Posterior cingulate gyrus (tissue), 11 donors: ENCODE measurements at regions not wholly inside any gene's neighbourhood (a gene's known extent, or its start where the extent isn't known, plus 50 kb on each side); places are given as distances from the start of the nearest gene placed in this dataset.
"Not testable (repeated sequence)": the region's sequence is repeated elsewhere in the genome, so short reads cannot be mapped to it uniquely, and the experiment has no call there.

Experiments
- DNase-seq, 10 donors: peaks; one replicate each; pipeline versions ENCODE4 v3.0.0 to v3.0.0-alpha.2; 2020 to 2021; ENCODE audit warnings: mixed read lengths in 3 of 10
- intact Hi-C: fragments of 100-400 bp; cut with DNase I; formaldehyde crosslinking; loops from one replicate; pipeline ENCODE4 v1.15.1; 2023

DNA sequence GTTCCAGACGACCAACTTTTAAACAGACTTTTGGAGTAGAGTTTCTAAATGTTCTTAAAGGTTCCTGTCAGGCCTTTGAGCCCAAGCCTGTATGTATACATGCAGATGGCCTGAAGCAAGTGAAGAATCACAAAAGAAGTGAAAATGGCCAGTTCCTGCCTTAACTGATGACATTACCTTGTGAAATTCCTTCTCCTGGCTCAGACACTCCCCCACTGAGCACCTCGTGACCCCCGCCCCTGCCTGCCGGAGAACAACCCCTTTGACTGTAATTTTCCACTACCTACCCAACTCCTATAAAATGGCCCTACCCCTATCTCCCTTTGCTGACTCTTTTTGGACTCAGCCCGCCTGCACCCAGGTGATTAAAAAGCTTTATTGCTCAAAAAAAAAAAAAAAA, 180.0 kb upstream of the GRIK3 start:
- intact Hi-C loops, DNase-seq: not testable (repeated sequence)

DNA sequence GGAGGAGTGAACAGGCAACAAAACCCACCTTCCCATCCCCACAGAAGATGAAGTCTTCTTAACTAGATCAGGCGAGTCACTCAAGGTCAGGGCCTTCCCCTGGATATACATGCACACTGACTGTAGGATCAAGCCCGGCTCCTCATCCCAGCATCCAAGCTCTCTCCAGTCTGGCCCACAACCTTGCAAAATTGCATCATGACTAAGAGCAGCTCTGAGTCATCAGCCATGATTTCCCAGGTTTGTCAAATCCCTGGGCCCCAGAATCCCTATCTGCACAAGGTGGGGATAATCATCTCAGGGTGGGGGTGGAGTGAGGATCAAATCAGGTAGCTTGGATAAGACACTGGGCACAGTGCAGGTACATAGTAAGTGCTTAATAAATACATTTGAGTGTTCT, 199.3 kb upstream of the GRIK3 start:
- no peak for DNase-seq
- intact Hi-C loops: no loop called here

DNA sequence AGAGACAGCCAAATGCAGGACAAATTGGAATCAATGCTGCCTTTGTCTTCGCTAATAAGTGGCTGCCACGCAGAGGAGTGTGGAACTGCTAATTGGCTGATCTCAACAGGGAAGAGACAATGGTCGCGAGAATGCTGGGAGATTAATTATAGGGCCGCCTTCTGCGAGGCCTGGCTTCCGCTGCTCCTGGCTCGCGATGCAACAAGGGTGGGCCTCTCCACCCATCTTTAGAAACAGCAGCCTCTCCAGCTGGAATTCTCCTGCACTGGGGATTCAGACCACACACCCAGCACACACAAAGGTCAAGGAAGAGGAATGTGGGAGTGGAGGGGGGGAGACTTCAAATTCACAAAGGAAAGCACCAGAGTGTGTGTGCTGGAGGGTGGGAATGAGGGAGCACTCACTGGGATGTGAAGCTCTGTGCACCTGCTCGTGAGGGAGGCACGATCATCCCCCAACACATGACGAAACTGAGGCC, 200.7 kb upstream of the GRIK3 start:
- intact Hi-C loops: no loop called here
- DNase-seq: peak in 6 of 10 donors; percentile 26 to 87 (median 72)

DNA sequence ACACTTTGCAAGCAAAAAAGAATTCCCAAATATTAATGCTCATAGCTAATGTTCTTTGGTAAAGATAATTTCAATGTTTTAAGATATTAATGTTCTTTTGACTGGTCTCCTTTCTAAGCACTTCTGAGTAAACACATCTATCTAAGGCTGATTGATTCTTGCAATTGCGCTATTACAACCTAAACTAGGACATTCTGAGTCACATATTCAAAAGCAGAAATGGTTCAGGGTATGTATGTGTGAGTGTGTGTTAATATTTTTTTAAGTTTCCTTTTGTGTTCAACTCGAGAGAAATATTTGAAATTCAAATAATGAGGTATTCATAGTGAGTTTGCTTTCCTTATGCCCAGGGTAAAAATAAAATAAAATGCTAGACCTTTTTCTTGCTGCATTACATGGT, 203.6 kb upstream of the GRIK3 start:
- intact Hi-C loops: no loop called here
- DNase-seq: no peak

DNA sequence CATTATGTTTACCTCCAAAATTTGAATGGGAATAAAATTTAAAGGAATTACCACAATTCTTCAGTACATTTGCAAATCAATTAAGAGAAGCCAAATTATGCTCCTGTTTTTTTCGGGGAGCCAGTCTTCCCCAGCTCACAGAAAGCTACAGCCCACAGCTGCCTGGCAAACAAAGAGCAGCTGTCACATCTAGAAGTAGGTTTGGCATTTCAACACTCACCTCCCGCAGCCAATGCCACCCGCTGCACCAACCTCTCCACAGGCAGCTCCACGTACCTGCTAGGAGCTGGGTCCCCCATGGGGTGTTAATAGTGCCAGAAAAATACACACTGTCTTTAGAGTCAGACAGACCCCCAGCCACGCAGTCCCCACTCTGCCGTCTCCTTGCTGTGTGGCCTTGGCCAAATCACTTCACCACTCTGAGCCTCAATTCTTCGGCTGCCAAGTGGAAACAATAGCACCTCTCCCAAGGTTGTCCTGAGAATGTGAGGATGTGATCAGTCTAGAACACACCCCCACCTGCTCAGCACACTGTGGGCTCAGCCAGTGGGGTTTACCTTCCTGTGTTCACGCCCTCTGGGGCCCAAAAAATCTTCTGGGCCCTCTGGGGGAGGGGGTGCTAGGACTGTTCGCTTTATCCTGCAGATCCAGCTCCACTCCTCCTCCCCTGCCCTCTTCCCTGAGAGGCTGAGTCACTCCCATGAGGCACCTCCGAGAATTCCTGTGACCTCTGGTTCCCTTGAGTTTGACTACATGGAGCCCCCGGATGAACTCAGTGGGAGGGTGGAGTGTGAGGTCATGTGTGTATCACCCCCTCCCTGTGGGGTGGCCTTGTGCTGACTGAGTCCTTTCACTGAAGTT, 204.3 kb upstream of the GRIK3 start:
- intact Hi-C loops: no loop called here

DNA sequence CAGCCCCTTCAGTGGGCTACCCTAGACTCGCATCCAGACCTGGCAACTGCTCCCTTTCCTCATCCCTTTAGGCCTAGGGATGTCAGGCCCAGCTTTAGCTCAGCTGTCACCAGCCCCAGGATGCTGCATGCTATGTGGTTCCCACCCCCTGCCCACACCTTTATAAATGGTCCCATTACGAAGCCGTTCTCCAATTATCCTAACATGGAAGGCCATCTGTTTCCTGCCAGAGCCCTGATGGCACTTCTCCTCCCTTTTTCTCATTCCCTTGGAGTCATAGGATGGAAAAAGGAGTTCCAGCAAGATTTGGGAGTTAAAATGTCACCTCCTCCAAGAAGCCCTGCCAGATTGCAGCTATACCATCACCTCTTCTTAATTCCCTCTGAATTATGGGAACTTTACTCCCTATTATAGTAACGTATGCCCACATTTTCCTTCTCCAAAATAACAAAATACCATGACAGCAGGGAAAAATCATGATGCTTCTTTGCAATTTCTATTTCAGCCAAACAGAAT, 205.0 kb upstream of the GRIK3 start:
- intact Hi-C loops: no loop called here
- DNase-seq: no peak

More for the DNA sequence above, 204.3 kb upstream of the GRIK3 start:
- DNase-seq: peak in 1 of 10 donors; percentile 80

DNA sequence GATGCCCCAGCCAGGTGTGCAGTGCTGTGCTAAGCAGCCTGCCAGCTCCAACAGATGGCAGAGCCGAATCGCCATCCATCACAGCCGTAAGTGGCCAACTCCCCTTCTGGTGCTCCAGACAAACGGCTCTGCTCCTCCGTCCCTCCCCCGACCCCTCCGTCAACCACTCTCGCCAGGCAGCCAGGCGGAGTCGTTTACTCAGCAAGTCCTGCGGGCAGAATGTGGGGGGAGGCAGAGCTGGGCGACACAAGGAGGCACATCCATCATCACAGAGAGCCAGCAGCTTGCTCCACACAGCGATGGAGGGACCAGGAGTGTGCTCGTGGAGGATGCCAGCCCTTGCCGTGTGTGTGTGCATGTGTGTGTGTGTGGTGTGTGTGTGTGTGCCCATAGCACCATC, 206.6 kb upstream of the GRIK3 start:
- intact Hi-C loops: no loop called here
- peak in 2 of 10 donors; percentile 30 to 81 for DNase-seq

DNA sequence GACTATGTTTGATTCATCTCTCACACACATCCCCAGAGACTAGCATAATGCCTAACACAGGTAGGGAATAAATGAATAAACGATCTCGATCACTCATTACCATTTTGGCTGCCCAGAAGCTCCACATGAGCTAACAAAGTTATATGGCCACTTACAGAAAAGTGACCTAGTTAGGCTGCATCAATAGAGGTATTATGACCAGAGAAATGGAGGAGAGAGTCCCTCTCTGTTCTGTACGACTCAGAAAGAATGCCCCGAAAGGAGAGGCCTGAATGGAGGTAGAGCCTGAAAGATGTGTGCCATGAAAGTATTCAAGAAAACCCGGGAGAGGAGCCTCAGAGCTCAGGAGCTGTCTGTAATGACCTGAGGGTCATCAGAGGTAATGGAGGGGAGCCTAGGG, 208.2 kb upstream of the GRIK3 start:
- DNase-seq: no peak

DNA sequence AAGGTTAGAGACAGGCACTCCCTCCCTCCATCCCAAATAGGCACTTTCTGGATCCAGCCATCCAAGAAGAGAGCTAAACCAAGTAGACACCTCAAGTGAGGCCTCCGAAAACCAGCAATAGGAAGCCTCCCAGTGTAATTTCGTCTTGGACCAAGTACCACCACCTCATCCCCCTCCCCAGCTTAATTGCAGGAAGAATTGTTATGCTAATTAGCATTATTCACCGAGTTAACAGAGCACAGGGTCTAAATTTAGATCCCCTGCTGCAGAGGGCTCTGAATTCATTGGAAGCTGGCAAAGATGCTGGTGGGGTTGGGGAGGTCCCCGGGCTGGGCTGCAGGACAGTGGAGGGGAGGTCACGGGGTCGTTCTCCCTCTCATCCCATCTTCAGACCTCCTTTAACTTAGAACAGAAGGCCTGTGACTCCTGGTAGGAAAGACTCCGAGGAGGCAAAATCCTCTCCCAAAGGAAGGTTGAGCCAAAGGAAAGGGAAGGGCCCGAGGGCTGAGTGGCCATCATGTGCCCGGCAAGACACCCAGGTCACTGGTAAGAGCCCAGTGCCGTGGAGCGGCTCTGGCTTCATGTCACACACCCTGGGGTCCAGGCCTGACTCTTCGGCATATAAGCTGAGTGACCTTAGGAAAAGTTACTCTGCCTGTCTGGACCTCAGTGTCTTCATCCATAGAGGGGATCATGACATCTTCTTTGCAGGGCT, 209.2 kb upstream of the GRIK3 start:
- DNase-seq: no peak
- intact Hi-C loops: no loop called here

More for the DNA sequence above, 208.2 kb upstream of the GRIK3 start:
- intact Hi-C loops: no loop called here

DNA sequence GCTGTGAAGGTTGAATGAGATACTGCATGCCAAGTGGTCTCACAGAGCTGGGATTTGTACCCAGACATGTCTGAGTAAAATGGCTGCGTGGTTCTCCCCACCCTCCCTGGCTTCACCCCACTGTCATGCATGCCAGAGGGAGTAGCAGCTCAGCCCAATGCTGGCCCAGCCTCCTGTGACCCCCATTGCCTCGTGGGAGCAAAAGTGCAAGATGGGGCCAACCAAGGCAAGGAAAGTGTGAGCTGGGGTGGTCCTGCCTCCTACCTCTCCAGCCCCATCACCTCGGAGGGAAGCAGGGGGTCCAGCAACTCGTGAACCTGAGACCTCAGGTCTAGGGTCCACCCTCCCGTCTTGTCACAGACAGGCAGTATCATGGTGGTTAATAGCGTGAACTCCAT, 209.8 kb upstream of the GRIK3 start:
- intact Hi-C loops: no loop called here
- DNase-seq: no peak

DNA sequence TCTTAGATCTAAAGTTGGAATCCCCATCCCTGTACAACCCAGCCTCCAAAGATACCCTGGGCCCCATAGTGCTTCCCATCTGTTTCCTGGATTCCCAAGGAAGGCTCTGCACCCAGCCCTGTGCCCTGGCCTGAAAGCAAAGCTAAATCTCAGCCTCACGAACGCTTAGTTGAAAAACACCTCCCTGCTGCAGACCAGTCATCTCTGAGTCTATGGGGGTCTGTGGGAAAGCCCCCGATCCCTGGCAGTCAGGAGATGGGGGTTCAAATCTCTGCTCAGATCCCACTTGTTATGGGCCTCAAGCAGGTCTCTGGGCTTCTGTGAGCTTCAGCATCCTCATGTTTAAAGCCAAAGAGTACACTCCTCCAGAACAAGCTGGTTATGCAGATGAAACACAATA, 210.5 kb upstream of the GRIK3 start:
- DNase-seq: no peak
- intact Hi-C loops: no loop called here

DNA sequence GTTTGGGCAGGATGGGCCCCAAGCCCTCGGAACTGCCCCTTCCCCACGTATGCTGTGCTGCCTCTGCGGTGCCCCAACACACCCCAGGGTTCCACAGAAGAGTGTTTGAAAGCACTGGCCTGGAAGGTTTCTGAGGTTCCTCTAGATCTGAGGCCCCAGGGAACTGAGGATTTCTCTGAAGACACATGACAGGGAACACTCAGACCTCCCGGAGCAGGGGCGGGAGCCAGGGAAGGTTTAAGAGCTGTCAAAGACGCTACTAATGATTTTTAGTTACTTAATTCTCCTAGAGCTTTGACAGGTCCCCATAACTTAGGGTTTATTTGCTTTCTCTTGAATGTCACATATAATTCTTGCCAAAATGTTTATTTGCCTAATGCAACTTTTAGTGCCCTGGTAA, 212.3 kb upstream of the GRIK3 start:
- intact Hi-C loops: no loop called here
- no peak for DNase-seq

DNA sequence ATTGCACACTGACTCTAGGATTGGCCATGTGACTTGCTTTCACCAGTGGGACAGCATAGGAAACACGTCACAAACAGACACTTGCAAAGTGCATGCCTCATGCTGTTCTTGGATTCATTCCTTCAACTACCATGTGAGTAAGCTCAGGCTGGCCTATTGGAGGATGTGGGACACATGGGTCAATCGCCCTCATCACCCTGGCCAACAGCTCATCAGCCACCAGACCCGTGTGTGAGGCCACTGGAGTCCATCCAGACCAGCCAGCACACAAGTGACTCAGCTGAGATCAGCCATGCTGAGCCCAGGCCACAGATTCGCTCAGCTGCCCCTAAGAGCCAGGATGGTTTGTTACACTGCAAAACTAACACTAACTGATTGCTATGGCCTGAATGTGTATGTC, 216.1 kb upstream of the GRIK3 start:
- peak in 2 of 10 donors; percentile 32 to 48 for DNase-seq
- intact Hi-C loops: no loop called here

DNA sequence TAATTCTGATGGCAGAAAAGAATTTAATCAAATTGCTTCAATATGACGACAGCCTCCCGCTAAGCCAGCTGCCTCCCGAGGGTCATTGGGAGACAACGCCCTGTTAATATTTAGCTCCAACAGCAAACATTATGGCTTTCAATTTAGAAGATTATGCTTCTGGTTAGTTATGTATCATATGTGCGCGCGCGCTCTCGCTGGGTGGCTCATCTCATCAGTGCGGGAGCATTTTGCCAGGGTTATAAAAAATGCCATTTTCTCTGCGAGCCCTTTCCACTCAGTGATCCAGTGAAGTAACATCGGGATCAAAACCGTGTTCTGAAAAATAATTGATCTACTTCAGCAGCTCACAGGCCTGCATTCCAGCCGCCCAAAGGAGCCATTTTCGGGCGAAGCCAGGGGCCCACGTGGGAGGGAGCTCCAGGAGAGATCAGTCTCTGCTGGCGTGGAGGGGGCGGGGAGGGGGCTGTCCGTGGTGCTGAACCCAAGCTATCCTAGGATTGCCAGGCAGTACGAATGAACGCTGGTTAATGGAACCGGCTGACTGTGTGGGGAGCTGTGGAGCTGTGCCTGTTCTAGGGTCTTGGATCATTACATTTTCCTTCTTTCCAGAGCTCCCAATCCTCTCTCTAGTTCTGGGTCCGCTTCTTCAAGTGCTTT, 219.1 kb upstream of the ZC3H12A start:
- peak; percentile 32 to 91 (median 59) for DNase-seq
- intact Hi-C loops: no loop called here

DNA sequence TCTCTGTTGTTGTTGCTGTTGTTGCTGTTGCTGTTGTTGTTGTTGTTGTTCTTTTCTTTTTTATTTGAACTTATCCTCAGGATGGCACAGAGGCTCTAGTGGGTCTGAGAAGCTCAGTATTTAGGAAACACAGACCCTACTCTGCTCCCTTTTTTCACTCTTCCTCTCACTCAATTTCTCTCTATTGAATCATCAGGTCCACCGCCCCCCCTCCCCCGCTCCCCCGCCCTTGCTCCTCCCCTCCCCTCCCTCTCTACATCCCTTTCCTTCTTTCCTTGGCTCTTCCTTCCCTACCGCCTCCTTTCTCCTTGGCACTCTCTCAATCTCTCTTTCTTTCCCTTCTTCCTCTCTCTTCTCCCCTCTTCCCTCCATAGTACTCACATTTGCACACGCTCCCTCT, 218.5 kb upstream of the ZC3H12A start:
- intact Hi-C loops: no loop called here
- no peak for DNase-seq

DNA sequence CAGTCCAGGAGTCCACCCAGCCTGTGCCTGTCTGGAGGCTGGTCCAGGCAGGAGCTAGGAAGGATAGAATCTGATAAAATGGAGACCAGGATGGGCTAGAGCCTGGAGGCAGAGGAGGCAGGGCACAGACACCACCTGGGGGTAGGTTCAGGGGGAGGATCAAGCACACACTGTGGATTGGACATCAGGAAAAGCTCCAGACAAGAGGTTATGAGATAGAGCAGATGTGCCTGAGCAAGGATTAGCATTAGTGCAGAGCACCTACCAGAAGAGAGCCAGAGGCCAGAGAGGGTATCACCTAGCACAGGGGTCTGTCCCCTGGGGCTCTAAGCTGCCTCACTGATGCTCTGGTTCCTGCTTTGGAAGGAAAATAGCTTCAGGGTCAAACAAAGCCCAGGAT, 216.7 kb upstream of the ZC3H12A start:
- intact Hi-C loops: no loop called here
- DNase-seq: no peak

DNA sequence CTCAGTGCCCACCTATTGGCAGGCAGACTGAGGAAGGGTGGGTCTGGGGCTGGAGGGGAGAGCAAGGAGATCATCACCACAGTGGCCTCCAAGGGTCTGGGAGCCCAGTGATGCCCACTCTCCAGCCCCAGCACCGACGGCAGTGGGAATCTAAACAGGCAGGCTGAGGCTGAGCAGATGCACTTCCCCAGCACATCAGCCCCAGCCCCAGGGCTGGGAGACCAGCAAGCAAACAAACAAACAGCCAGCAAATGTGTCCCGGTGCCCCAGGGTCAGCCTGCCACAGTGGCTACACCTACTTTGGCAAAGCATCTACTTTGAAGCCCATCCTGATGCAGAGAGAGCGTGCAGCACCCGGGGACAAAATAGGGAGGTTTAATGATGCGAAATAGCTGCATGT, 216.3 kb upstream of the ZC3H12A start:
- DNase-seq: peak in 2 of 10 donors; percentile 62 to 80
- intact Hi-C loops: no loop called here

DNA sequence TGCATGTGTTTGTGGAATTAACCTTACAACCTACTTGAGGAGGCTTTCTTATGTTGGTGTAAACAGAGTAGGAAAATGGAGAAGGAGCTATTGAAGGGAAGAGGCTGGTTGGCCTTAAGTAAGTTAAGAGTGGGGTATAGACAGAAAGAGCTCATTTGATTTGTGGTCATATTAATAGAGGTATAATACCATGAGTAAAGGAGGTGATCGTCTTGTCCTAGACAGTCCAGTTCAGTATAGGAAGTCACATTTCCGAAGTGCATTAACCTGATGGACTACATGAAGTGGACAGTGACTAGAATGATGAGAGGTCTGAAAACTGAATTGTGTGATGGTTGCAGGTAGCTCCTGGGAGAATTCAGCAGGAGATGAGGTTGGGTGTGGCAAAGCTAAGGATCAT, 215.4 kb upstream of the ZC3H12A start:
- intact Hi-C loops: no loop called here
- no peak for DNase-seq

DNA sequence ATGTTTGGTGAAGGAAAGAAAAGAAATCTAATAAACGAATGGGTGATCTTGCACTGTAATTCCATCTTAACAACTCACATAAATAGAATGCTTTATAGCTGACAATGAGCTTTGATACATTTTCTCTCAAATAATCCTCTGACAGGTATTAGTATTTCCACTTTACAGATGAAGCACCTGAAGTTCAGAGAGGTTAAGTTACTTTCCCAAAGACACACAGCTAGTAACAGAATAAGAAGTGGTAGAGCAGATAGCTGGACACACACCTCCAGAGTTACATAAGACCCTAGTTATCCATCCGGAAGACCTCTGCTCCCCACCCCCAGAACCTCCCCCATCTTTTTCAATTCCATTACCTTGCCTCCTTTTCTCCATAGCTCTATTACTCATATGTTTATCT, 213.3 kb upstream of the ZC3H12A start:
- DNase-seq: no peak

DNA sequence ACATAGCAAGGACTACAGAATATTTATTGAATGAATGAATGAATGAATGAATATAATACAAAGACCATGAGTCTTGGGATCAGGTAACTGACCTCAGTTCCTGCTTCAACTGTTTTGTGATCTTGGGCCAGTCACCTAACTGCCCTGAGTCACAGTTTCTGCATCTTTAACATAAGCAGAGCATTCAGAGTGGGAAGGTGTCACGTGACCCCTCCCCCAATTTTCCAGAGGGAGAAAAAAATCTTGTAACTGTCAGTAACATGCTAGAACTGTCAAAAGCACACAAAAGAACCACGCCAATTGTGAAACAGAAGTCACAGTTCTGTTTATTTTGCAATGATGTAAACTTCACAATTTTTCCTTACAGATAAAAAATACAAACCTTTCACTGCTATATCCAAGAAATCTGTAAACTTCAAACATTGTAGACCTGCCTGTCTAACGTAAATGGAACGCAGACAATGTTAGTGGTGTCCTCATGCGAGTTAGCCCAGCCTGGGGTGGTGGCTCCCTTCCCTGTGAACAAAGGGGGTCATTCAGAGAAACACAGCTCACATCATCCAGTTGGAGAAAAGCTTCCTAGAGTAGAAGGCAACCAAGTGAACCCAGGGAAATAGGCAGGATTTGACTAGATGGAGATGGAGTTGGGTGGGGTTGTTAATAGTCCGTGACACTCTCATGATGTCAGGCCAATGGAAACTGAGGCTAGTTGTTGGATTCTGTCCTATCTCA, 211.8 kb upstream of the ZC3H12A start:
- intact Hi-C loops: no loop called here
- peak in 1 of 10 donors; percentile 29 for DNase-seq

More for the DNA sequence above, 213.3 kb upstream of the ZC3H12A start:
- intact Hi-C loops: no loop called here
